GF-D8 (cell line): ENCODE measurements at regions not wholly inside any gene's neighbourhood (a gene's known extent, or its start where the extent isn't known, plus 50 kb on each side); places are given as distances from the start of the nearest gene placed in this dataset.
"Not testable (repeated sequence)": the region's sequence is repeated elsewhere in the genome, so short reads cannot be mapped to it uniquely, and the experiment has no call there.

Experiments
- DNase-seq: peaks from one replicate; lab custom pipeline; 2025; lab: John Stamatoyannopoulos, UW

DNA sequence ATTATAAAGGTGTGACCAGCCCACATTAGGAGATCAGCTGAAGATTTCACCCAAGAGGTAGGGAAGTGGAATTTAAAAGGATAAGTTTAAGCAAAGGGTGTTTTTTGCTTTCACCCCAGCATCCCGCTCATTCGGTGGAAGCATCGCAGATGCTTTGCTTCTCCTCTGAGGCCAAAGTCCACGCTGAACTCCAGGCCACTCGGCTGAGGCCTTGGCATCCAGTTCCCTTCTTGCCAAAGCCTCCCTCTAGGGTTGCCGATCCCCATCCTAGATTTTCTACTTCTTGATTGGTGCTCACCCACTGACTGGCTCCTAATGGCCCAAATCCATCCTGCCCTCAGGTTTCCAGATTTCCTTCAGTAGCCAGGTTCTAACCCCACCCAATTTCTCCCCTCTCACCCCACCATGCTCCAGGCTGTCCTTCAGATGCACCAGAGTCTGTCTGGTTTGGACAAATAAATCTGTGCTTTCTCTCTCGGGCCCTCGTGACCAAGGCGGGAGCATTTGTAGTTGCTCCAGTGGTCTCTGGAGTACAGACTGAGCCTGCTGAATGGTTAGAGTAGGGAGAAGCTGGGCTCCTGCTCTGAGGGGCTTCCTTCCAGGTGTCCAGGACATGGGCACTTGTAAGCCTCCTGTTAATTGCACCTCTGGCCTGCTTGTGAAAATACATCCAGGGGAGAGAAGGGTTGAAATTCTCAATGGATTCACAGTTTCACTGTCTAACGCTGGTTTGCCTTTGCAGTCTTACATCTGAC is 193.2 kb downstream of the C1orf94 start:
- DNase-seq, result no peak

GRCh38 chr1:34370748-34371147 is 194.0 kb downstream of the C1orf94 start:
- DNase-seq, result no peak

GRCh38 chr1:34371179-34371578 is 194.5 kb downstream of the C1orf94 start:
- not testable (repeated sequence) for DNase-seq

GRCh38 chr1:34371829-34372532 is 195.3 kb downstream of the C1orf94 start:
- DNase-seq, result no peak

GRCh38 chr1:34372891-34373290 is 196.2 kb downstream of the C1orf94 start:
- no peak for DNase-seq

- DNase-seq, result no peak
Measured at GRCh38 chr1:34373912-34374311, 197.2 kb downstream of the C1orf94 start.

DNA sequence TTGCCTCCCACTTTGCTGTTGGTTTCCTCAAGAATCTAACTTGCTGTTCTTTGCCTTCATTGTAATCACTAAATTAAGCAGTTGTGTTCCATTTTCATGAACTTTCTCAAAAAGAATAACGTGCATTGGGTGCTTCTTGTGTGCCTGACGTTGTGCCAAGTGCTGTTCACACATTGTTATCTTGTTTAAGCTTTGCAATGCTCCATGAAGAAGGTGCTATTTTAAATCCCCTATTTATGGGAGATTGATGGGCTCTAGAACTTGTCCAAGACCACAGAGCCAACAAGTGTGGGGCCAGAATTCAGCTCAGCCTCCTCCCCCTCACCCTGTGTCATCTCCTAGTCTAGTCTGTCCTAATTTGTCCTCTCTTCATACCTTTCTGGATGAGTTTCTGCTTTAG is 199.8 kb downstream of the C1orf94 start:
- no peak for DNase-seq

DNA sequence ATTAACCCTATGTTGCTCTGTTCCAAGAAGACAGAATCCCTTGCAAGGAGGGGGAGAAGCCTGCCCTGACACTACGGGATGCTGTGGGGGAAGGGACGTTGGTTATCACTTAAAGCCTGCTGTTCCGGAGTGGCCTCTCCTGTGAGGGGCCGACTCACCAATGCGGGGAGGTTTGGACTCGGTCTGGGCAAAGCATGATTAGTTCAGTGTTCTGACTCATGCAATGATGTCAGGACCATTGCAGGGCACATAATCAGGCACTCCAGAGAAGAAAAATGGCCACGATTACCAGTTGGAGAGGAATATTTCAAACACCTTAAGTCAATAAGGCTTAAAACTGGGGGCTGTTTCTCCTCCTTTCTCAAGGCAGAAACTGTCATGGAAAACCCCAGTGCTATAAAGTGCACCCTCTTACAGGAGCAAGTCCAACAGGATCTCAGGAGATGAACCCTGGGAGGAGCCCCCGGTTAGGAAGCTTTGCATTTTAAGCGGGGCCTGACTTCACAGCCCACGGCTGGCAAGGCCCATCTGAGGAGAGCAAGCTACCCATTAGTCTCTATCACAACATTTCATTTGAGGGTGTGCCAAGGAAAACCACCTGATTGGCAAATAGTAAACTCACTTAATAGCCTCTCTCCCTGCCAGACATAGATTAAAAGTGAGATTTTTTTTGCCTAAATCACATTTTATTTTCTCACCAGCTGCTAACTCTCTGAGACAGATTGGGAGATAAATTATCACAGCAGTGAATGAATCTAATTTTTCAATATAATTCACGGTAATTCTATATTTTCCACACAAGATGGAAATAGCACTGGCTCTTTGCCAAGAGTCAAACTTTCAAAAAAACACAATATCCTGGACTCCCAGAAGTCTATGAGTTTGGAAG is 202.5 kb downstream of the C1orf94 start:
- DNase-seq, result no peak

- DNase-seq, result no peak
Measured at GRCh38 chr1:34379911-34380310, 203.2 kb downstream of the C1orf94 start.

DNA sequence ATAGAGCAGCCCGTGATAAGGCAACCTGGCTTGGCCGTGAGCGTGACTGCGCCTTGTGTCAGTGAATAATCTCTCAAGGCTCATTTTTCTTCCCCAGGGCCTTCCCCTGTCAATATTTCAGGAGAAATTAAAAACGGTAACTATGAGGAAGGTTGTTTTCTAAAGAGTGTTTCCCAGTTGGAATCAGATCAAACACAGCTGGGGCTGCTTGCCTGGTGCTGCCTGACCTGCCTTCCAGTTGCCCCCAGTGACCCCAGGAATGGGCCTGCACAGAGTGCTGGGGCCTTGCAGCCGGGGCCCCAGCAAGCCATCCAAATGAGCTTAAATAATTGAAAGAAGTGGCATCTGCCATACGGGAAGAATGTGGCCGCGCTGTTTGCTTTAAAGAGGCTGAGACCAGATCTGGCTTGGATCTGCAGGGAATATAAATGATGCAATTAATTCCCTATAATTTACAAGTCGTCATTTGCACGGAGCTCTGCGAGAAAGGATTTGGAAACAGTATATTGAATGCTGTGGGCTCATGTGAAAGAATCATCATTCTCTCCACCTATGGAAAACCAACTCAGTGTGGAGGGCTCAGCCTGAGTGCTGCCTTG is 203.9 kb downstream of the C1orf94 start:
- DNase-seq, result no peak

- no peak for DNase-seq
Measured at GRCh38 chr1:34389974-34390373, 213.3 kb downstream of the C1orf94 start.

DNA sequence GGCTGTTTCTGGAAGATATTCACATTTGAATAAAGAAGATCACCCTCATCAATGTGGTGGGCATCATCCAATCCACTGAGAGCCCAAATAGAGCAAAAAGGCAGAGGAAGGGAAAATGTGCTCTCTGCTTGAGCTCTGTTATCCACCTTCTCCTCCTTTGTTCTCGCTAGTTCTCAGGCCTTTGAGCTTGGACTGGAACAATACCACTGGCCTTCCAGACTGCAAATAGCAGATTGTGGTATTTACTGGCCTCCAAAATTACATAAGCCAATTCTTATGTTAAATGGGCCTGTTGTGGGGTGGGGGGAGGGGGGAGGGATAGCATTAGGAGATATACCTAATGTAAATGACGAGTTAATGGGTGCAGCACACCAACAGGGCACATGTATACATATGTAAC is 219.3 kb downstream of the C1orf94 start:
- DNase-seq, result no peak

DNA sequence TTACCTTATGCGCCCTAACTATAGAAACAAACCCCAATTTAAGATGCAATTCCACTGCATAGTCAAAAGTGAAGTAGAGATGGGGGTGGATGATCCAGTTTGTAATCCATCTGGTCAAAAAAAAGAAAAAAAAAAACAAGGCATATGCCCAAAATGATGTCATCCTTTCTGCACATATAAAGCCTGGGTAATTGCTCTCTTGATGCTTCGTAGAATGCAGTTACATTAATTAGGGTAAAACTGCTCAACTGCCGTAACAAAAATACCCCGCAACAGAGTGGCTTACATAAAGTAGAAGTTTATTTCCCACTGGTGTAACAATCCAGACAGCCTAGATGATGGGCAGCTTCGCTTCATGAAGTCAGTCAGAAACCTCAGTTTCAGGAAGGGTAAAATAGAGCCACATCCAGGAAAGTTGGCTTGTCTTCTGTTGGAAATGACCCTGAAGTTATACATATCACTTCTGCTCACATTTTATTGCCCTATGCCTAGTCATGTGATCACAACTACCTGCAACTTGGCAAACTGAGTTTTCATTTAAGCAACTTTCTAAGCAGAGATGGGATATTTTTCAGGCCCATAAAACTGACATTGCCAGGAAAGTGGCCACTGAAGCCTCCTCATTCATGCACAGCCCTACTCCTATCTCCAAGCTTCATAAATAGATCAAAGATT is 221.7 kb downstream of the C1orf94 start:
- DNase-seq, result no peak

DNA sequence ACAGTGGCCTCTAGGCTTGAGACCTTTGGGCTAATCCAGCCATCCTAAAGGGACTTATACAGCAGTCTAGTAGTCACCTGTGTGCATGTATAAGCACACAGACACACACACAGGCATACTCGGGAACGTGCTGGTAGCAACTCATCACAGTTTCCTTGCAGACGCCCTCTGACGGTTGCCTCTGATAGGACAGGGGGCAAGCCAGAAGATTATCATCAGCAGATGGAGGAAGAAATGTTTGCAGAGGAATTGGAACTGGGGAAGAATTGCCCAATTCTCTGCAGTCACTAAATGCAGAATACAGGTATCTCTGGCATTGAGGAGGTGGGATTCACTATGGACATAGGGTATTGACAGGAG is 222.2 kb downstream of the C1orf94 start:
- DNase-seq, result no peak

GRCh38 chr1:34400675-34401074 is 224.0 kb downstream of the C1orf94 start:
- DNase-seq, result no peak

GRCh38 chr1:34403156-34403555 is 226.4 kb downstream of the C1orf94 start:
- no peak for DNase-seq

- no peak for DNase-seq
Measured at GRCh38 chr1:34404804-34405203, 228.1 kb downstream of the C1orf94 start.

DNA sequence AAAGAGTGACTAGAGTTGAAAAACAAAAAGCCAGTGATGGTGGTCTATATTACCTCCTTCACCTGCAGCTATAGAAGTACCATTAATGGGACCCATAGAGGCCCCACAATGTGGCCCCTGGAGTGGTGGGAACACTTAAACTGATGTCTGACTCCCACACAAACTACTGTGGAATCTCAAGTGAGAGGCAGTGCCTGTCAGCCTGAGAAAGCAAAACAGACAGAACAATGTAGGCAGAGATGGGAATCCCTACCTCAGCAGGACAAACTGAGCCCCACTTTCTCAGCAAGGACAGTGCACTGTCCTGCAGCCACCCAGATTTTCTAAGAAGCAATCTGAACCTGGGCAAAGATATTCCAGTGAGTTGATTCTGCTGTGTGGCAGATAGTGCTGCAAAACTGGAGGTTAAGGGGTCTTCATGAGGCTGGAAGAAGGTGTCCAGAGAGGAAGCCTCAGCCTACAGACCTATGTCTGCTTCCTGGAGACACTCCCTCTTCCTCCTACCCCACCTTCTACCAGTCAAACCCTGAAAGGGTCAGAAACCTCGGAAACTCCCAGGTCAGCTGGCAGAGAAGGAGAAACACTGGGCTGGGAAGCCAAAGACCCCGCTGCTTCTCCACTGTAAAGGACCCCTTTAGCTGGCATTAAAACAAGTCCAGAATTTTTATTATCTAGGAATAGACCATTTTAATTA is 228.7 kb downstream of the C1orf94 start:
- DNase-seq, result no peak

- no peak for DNase-seq
Measured at GRCh38 chr1:34406377-34406776, 229.7 kb downstream of the C1orf94 start.

DNA sequence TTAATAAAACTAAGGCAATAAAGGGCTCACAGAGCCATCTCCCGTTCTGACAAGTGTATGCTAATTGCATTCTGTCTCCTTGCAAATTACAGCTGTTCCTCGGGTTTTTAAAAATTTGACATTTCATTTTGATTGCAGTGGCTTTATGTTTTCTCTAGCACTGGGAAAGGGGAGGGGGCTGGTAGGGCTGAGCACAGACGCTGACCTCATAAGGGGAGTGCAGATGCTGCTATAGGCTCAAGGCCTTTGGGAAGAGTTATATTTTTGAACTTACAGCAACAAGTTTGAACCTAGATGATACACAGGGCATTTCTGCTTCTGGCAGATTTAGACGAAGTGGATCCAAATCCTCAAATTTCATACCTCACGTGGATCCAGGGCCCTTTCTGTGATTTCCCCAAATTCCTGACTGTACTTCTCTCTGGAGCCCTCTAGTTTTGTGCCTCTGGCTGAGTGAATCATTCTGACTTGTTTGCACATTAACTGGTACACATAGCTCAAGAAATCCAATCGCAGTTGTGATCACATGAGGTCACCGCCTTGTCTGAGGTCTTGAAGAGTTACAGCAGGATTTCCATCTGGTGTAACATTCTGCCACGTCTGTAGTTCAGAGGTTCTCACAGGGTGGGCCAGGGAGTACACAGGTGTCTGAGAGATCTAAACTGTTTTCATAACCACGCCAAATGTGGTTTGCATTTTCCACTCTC is 230.3 kb downstream of the C1orf94 start:
- no peak for DNase-seq

GRCh38 chr1:34408011-34408410 is 231.3 kb downstream of the C1orf94 start:
- DNase-seq, result no peak
